ENCODE measurements at regions not wholly inside any gene's neighbourhood (a gene's known extent, or its start where the extent isn't known, plus 50 kb on each side); places are given as distances from the start of the nearest gene placed in this dataset.

DNA sequence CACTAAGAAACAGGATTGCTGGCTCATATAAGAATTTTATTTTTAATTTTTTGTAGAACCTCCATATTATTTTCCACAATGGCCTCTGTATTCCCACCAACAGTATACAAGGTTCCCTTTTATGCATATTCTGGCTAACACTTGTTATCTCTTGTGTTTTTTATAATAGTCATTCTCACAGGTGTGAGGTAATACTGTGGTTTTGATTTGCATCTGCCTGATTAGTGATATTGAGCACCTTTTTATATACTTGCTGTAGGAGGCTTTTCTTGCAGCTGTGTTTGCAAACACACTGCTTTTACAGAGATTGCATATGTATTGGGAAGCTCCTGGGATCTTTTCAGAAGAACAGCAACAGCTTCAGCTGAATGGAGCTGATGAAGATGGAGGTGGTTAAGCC, 164.8 kb downstream of the DEPDC1B start:
- no peak overlapping the region for H2AK9ac ChIP-seq (replicated peaks; ENCODE audit: low read depth, low read length, poor library complexity)
- no peak overlapping the region for H2BK20ac ChIP-seq (ENCODE audit: low read depth, low read length)
- in situ Hi-C loops (cut with MboI; ENCODE audit: low sequenced_read_pairs): no loop called here
- CTCF ChIA-PET: no interaction called here
- H3K4me2 ChIP-seq (ENCODE audit: low read depth, low read length): no peak overlapping the region
- H3K14ac ChIP-seq (replicated peaks; ENCODE audit: low read depth, low read length): no peak overlapping the region
- no peaks in the 10 kb centered on the region for H3K4me1 ChIP-seq (ENCODE audit: control insufficient read depth, insufficient read depth, low read length)
- no peaks in the 10 kb centered on the region for H3K9me3 ChIP-seq (ENCODE audit: control insufficient read depth, insufficient read depth, low read length)
- no peak overlapping the region for H4K8ac ChIP-seq (ENCODE audit: low read depth in 2 of 2, low read length in 2 of 2)
- TF ChIP-seq CHD1 (IDR thresholded peaks at IDR 0.05; ENCODE audit: low read depth, low read length) (no peak), MXI1 (IDR thresholded peaks at IDR 0.05; ENCODE audit: borderline replicate concordance, low read depth, low read length) (no peak), MAZ (IDR thresholded peaks at IDR 0.05; ENCODE audit: borderline replicate concordance, low read depth, low read length) (no peak), FOS (IDR thresholded peaks at IDR 0.05; ENCODE audit: low read depth, low read length) (no peak), RCOR1 (IDR thresholded peaks at IDR 0.05; ENCODE audit: insufficient replicate concordance, low read length) (no peak), BHLHE40 (IDR thresholded peaks at IDR 0.05; ENCODE audit: low read depth, low read length) (no peak), CTCF (conservative IDR thresholded peaks at IDR 0.05; ENCODE audit: low read depth, low read length) (no peak), MAFK (IDR thresholded peaks at IDR 0.05; ENCODE audit: low read depth, low read length) (no peak), RAD21 (IDR thresholded peaks at IDR 0.05; ENCODE audit: low read length) (no peak)
- TF ChIP-seq, protein P1, sequence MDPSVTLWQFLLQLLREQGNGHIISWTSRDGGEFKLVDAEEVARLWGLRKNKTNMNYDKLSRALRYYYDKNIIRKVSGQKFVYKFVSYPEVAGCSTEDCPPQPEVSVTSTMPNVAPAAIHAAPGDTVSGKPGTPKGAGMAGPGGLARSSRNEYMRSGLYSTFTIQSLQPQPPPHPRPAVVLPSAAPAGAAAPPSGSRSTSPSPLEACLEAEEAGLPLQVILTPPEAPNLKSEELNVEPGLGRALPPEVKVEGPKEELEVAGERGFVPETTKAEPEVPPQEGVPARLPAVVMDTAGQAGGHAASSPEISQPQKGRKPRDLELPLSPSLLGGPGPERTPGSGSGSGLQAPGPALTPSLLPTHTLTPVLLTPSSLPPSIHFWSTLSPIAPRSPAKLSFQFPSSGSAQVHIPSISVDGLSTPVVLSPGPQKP (IDR thresholded peaks at IDR 0.05; ENCODE audit: borderline replicate concordance, low read depth, low read length): no peak
- H2BK5ac ChIP-seq (ENCODE audit: low read depth, low read length, poor library complexity, severe bottlenecking): no peak overlapping the region
- no peak overlapping the region for H3K23ac ChIP-seq (ENCODE audit: low read depth, low read length)
- H3K4ac ChIP-seq (ENCODE audit: low read depth, low read length): no peak overlapping the region
- no peak overlapping the region for H2AFZ ChIP-seq (replicated peaks; ENCODE audit: low read length, poor library complexity)
- intact Hi-C loops (cut with micrococcal nuclease): no loop called here
- no peak overlapping the region for H3K9ac ChIP-seq (ENCODE audit: low read depth, low read length)
- no peak for DNase-seq
- no peak overlapping the region for H3K18ac ChIP-seq (ENCODE audit: low read depth, low read length)
- no peak overlapping the region for H3K56ac ChIP-seq (ENCODE audit: extremely low read depth, insufficient read depth, low read length)
- POLR2A ChIA-PET (ENCODE audit: unreplicated experiment): no interaction called here
- no peaks in the 10 kb centered on the region for H3K79me1 ChIP-seq (ENCODE audit: low read depth in 1 of 2, low read length in 2 of 2)
- dilution Hi-C loops (cut with HindIII; ENCODE audit: low sequenced_read_pairs, unreplicated experiment): no loop called here
- H2AK5ac ChIP-seq (ENCODE audit: low read depth, low read length): no peak overlapping the region
- no peaks in the 10 kb centered on the region for H3K36me3 ChIP-seq (ENCODE audit: control insufficient read depth, insufficient read depth, low read length)
- no peak for ATAC-seq (ENCODE audit: low read depth)
- H3K9me1 ChIP-seq (ENCODE audit: insufficient read depth, low read length): no peaks in the 10 kb centered on the region; the same call in 1 of the 2 replicates
- H2BK15ac ChIP-seq (ENCODE audit: low read depth, low read length): no peak overlapping the region
- H4K20me1 ChIP-seq (ENCODE audit: insufficient read depth, low read length): no peaks in the 10 kb centered on the region
- H3K27ac ChIP-seq (ENCODE audit: insufficient read depth, low read length): no peak overlapping the region
- H3K4me3 ChIP-seq (ENCODE audit: insufficient read depth, low read depth, low read length): no peak overlapping the region
- H4K91ac ChIP-seq (ENCODE audit: insufficient read depth, low read depth, low read length): no peak overlapping the region
- BruUV-seq (replicated peaks): no TSS peak
- no peak overlapping the region for H2BK120ac ChIP-seq (ENCODE audit: low read depth, low read length)
- no peak overlapping the region for H4K5ac ChIP-seq (ENCODE audit: low read depth, low read length)
- H3K27me3 ChIP-seq (ENCODE audit: control insufficient read depth, insufficient read depth, low read length): no peaks in the 10 kb centered on the region; the same call in 1 of the 2 replicates
